Upper lobe of right lung (tissue), 1 donor: ENCODE measurements at regions not wholly inside any gene's neighbourhood (a gene's known extent, or its start where the extent isn't known, plus 50 kb on each side); places are given as distances from the start of the nearest gene placed in this dataset.

Source experiments
- ATAC-seq: fragments of 200-7000 bp; cut with Tn5 transposase; one replicate; pipeline ENCODE4 v1.9.1; 2020; ENCODE audit warnings: mild to moderate bottlenecking, moderate library complexity
- DNase-seq: peaks from one replicate; pipeline ENCODE4 v3.0.0-alpha.2; 2020
- H3K27ac ChIP-seq: fragments of 200-600 bp; one replicate; pipeline ENCODE4 v1.8.0; 2022
- H3K27me3 ChIP-seq: fragments of 200-600 bp; one replicate; pipeline ENCODE4 v1.8.0; 2022; ENCODE audit warnings: mild to moderate bottlenecking
- H3K36me3 ChIP-seq: fragments of 200-600 bp; one replicate; pipeline ENCODE4 v1.8.0; 2022
- H3K4me1 ChIP-seq: fragments of 200-600 bp; one replicate; pipeline ENCODE4 v1.8.0; 2022
- H3K4me3 ChIP-seq: fragments of 200-600 bp; one replicate; pipeline ENCODE4 v1.8.0; 2022; ENCODE audit warnings: mild to moderate bottlenecking
- H3K9me3 ChIP-seq: fragments of 200-600 bp; one replicate; pipeline ENCODE4 v1.8.0; 2022
- CTCF ChIP-seq: fragments of 200-600 bp; IDR thresholded peaks from one replicate; pipeline ENCODE4 v1.8.0; 2022; ENCODE audit warnings: antibody characterized with exemption
- intact Hi-C: fragments of 100-400 bp; cut with DNase I; formaldehyde crosslinking; loops from one replicate; pipeline ENCODE4 v1.11.0; 2022
- donor health status: DM: no; HTN: yes; CAD: no; lungs with severe emphysema.

- Histone ChIP-seq H3K36me3 (no peaks in the 10 kb centered on the region), H3K27me3 (no peaks in the 10 kb centered on the region), H3K4me3 (no peak overlapping the region), H3K27ac (no peak overlapping the region), H3K9me3 (no peaks in the 10 kb centered on the region), H3K4me1 (no peaks in the 10 kb centered on the region)
- intact Hi-C loops: no loop called here
- no peak for DNase-seq
- TF ChIP-seq CTCF: no peak
- no peak for ATAC-seq
These were observed 90.4 kb upstream of the CBLN2 start for GRCh38 chr18:72634500-72634899.

GRCh38 chr18:72630991-72631390 lies 86.8 kb upstream of the CBLN2 start:
- no peak for DNase-seq
- Histone ChIP-seq H3K9me3 (no peaks in the 10 kb centered on the region), H3K4me1 (no peaks in the 10 kb centered on the region), H3K27me3 (no peaks in the 10 kb centered on the region), H3K4me3 (no peak overlapping the region), H3K36me3 (no peaks in the 10 kb centered on the region), H3K27ac (no peak overlapping the region)
- ATAC-seq: no peak
- intact Hi-C loops: no loop called here
- no peak for TF ChIP-seq CTCF

- H3K4me1 ChIP-seq: no peaks in the 10 kb centered on the region
- no peak for DNase-seq
- H3K9me3 ChIP-seq: no peaks in the 10 kb centered on the region
- intact Hi-C loops: no loop called here
- no peak overlapping the region for H3K27ac ChIP-seq
- no peaks in the 10 kb centered on the region for H3K36me3 ChIP-seq
- no peak for TF ChIP-seq CTCF
- ATAC-seq: no peak
- H3K27me3 ChIP-seq: no peaks in the 10 kb centered on the region
- no peak overlapping the region for H3K4me3 ChIP-seq
These were observed 79.3 kb upstream of the CBLN2 start for GRCh38 chr18:72623444-72623843.

- no peaks in the 10 kb centered on the region for H3K4me1 ChIP-seq
- no peaks in the 10 kb centered on the region for H3K27me3 ChIP-seq
- H3K36me3 ChIP-seq: no peaks in the 10 kb centered on the region
- H3K9me3 ChIP-seq: no peaks in the 10 kb centered on the region
- ATAC-seq (peak; percentile 9), DNase-seq (no peak)
- TF ChIP-seq CTCF: no peak
- H3K27ac ChIP-seq: no peak overlapping the region
- no peak overlapping the region for H3K4me3 ChIP-seq
- intact Hi-C loops: no loop called here
These were observed 69.4 kb upstream of the CBLN2 start for GRCh38 chr18:72613534-72613930.

- H3K4me3 ChIP-seq: no peak overlapping the region
- no peak for DNase-seq
- TF ChIP-seq CTCF: no peak
- intact Hi-C loops: no loop called here
- H3K36me3 ChIP-seq: no peaks in the 10 kb centered on the region
- no peaks in the 10 kb centered on the region for H3K27me3 ChIP-seq
- no peaks in the 10 kb centered on the region for H3K4me1 ChIP-seq
- H3K27ac ChIP-seq: no peak overlapping the region
- ATAC-seq: peak; percentile 36
- H3K9me3 ChIP-seq: no peaks in the 10 kb centered on the region
These were observed 68.9 kb upstream of the CBLN2 start for GRCh38 chr18:72612894-72613533.

- no peak for ATAC-seq
- no peaks in the 10 kb centered on the region for H3K9me3 ChIP-seq
- DNase-seq: no peak
- no peaks in the 10 kb centered on the region for H3K4me1 ChIP-seq
- H3K27me3 ChIP-seq: no peaks in the 10 kb centered on the region
- TF ChIP-seq CTCF: no peak
- no peak overlapping the region for H3K4me3 ChIP-seq
- intact Hi-C loops: no loop called here
- no peak overlapping the region for H3K27ac ChIP-seq
- H3K36me3 ChIP-seq: no peaks in the 10 kb centered on the region
These were observed 61.2 kb upstream of the CBLN2 start for GRCh38 chr18:72605376-72605775.
